HCT116 (cell line): ENCODE measurements at regions not wholly inside any gene's neighbourhood (a gene's known extent, or its start where the extent isn't known, plus 50 kb on each side); places are given as distances from the start of the nearest gene placed in this dataset.

Source experiments
- ATAC-seq: fragments of 200-7000 bp; cut with Tn5 transposase; 2 replicates; pipeline ENCODE4 v1.9.1; 2020; ENCODE audit warnings: mild to moderate bottlenecking, moderate library complexity
- BruUV-seq: library from RNA; stranded (reverse); fragments of 400-500 nt; replicated peaks from 2 replicates; lab custom pipeline; 2021; lab: Mats Ljungman, UMichigan
- CTCF ChIA-PET: fragments of 300-600 bp; sonication (Branson Sonifier 250); formaldehyde crosslinking; loops from one replicate; lab custom pipeline; 2021; ENCODE audit warnings: antibody characterized with exemption; lab: Charles Lee
- POLR2A ChIA-PET: fragments of 300-600, 350-600 bp; sonication (Branson Sonifier 250); formaldehyde crosslinking; loops from one replicate; lab custom pipeline; 2021; ENCODE audit warnings: antibody characterized with exemption; lab: Charles Lee
- RAD21 ChIA-PET, 2 experiments: fragments of 300-600 bp; sonication (Branson Sonifier 250); formaldehyde crosslinking; loops; one replicate each; lab custom pipeline; 2023; ENCODE audit warnings: low total read pairs in 2 of 2; ENCODE audit not compliant: uncharacterized antibody in 2 of 2, unreplicated experiment in 2 of 2, low non-redundant PET in 1 of 2; lab: Charles Lee
- DNase-seq: peaks from one replicate; pipeline ENCODE4 v3.0.0-alpha.2; 2010; ENCODE audit warnings: low read depth, low spot score
- H2AFZ ChIP-seq: fragments of 200-600 bp; shearing (Covaris generic), sonication (generic); 2 replicates; pipeline ENCODE4 v1.6.1; 2017; ENCODE audit warnings: low read depth, mixed run types, mixed read lengths, antibody characterized with exemption, low read length; ENCODE audit not compliant: poor library complexity, severe bottlenecking
- H3K27ac ChIP-seq: 2 replicates; pipeline ENCODE4 v1.5.1; 2012; ENCODE audit warnings: low read depth, low read length
- H3K27me3 ChIP-seq: fragments of 200-600 bp; sonication (generic); 2 replicates; pipeline ENCODE4 v1.6.1; 2016; ENCODE audit warnings: mixed run types, low read length, mixed read lengths; ENCODE audit not compliant: insufficient read depth
- H3K36me3 ChIP-seq, 2 experiments: fragments of 200-500 bp in 1 of 2; fragments of 200-600 bp in 1 of 2; sonication (Bioruptor generic) in 1 of 2; sonication (generic) in 1 of 2; 2 replicates each; pipeline versions ENCODE4 v1.5.1 to v1.6.1; 2014 to 2016; ENCODE audit warnings: low read length in 2 of 2, inconsistent platforms in 1 of 2, mixed read lengths in 1 of 2, mixed run types in 1 of 2; ENCODE audit not compliant: insufficient read depth in 2 of 2, control insufficient read depth in 1 of 2
- H3K4me1 ChIP-seq, 2 experiments: fragments of 200-600 bp in 1 of 2; sonication (generic) in 1 of 2; 2 replicates each; pipeline versions ENCODE4 v1.5.1 to v1.6.1; 2012 to 2017; ENCODE audit warnings: low read length in 2 of 2, inconsistent platforms in 1 of 2, mild to moderate bottlenecking in 1 of 2, mixed read lengths in 1 of 2, mixed run types in 1 of 2, moderate library complexity in 1 of 2; ENCODE audit not compliant: insufficient read depth in 2 of 2, control insufficient read depth in 1 of 2
- H3K4me2 ChIP-seq: fragments of 200-600 bp; sonication (generic); 2 replicates; pipeline ENCODE4 v1.6.1; 2017; ENCODE audit warnings: mixed run types, low read length, mixed read lengths
- H3K4me3 ChIP-seq, 2 experiments: fragments of 200-600 bp in 1 of 2; sonication (generic) in 1 of 2; replicated peaks in 1 of 2; 2 replicates each; pipeline ENCODE4 v1.5.1; 2011 to 2016; ENCODE audit warnings: low read length in 2 of 2, control low read depth in 1 of 2, low read depth in 1 of 2, mild to moderate bottlenecking in 1 of 2, mixed read lengths in 1 of 2, mixed run types in 1 of 2
- H3K79me2 ChIP-seq: fragments of 200-600 bp; sonication (generic); 2 replicates; pipeline ENCODE4 v1.6.1; 2017; ENCODE audit warnings: mild to moderate bottlenecking, mixed run types, low read length, moderate library complexity, mixed read lengths; ENCODE audit not compliant: insufficient read depth
- H3K9ac ChIP-seq: fragments of 200-600 bp; sonication (generic); 2 replicates; pipeline ENCODE4 v1.6.1; 2016; ENCODE audit warnings: low read length, mixed read lengths
- H3K9me2 ChIP-seq: fragments of 200-600 bp; sonication (generic), shearing (Covaris generic); 2 replicates; pipeline ENCODE4 v1.6.1; 2017; ENCODE audit warnings: mixed run types, mild to moderate bottlenecking, moderate library complexity; ENCODE audit not compliant: insufficient read depth
- H3K9me3 ChIP-seq, 2 experiments: fragments of 200-500 bp in 1 of 2; fragments of 200-600 bp in 1 of 2; sonication (Bioruptor generic) in 1 of 2; sonication (generic) in 1 of 2; 2 replicates each; pipeline ENCODE4 v1.6.1; 2014 to 2017; ENCODE audit warnings: low read length in 2 of 2, mixed read lengths in 2 of 2, inconsistent platforms in 1 of 2, low read depth in 1 of 2, mild to moderate bottlenecking in 1 of 2, mixed run types in 1 of 2, moderate library complexity in 1 of 2; ENCODE audit not compliant: control insufficient read depth in 1 of 2, insufficient read depth in 1 of 2
- H4K20me1 ChIP-seq: fragments of 200-600 bp; sonication (generic), shearing (Covaris generic); 2 replicates; pipeline ENCODE4 v1.6.1; 2017; ENCODE audit warnings: mixed run types, mild to moderate bottlenecking, moderate library complexity; ENCODE audit not compliant: insufficient read depth
- CBX3 ChIP-seq: IDR thresholded peaks from 2 replicates; pipeline ENCODE4 v1.6.1; 2012; ENCODE audit warnings: low read depth
- CEBPB ChIP-seq: IDR thresholded peaks from 2 replicates; pipeline ENCODE4 v1.6.1; 2012; ENCODE audit warnings: low read depth
- EGR1 ChIP-seq: IDR thresholded peaks from 2 replicates; pipeline ENCODE4 v1.6.1; 2012; ENCODE audit warnings: low read depth
- ELF1 ChIP-seq: IDR thresholded peaks from 2 replicates; pipeline ENCODE4 v1.6.1; 2012; ENCODE audit warnings: low read depth, borderline replicate concordance
- EZH2 ChIP-seq: fragments of 200-600 bp; sonication (generic); IDR thresholded peaks from 2 replicates; pipeline ENCODE4 v1.6.1; 2017; ENCODE audit warnings: antibody characterized with exemption, mixed run types
- EZH2phosphoT487 ChIP-seq: fragments of 200-600 bp; IDR thresholded peaks from 2 replicates; pipeline ENCODE4 v1.6.1; 2018; ENCODE audit warnings: antibody characterized with exemption, borderline replicate concordance
- FOSL1 ChIP-seq: IDR thresholded peaks from 2 replicates; pipeline ENCODE4 v1.6.1; 2012; ENCODE audit warnings: low read depth
- JUND ChIP-seq: IDR thresholded peaks from 2 replicates; pipeline ENCODE4 v1.6.1; 2012
- MAX ChIP-seq: IDR thresholded peaks from 2 replicates; pipeline ENCODE4 v1.6.1; 2012
- POLR2A ChIP-seq: IDR thresholded peaks from 2 replicates; pipeline ENCODE4 v1.7.0; 2011; ENCODE audit warnings: borderline replicate concordance; ENCODE audit not compliant: insufficient read depth, insufficient read length; ENCODE audit errors: extremely low read depth
- REST ChIP-seq: IDR thresholded peaks from 2 replicates; pipeline ENCODE4 v1.6.1; 2012; ENCODE audit warnings: low read depth
- SRF ChIP-seq: IDR thresholded peaks from 2 replicates; pipeline ENCODE4 v1.6.1; 2012; ENCODE audit warnings: low read depth
- TCF7L2 ChIP-seq: IDR thresholded peaks from 2 replicates; pipeline ENCODE4 v1.7.0; 2011; ENCODE audit warnings: borderline replicate concordance, inconsistent platforms; ENCODE audit not compliant: insufficient read depth, insufficient read length; ENCODE audit errors: extremely low read depth
- YY1 ChIP-seq: IDR thresholded peaks from 2 replicates; pipeline ENCODE4 v1.6.1; 2011; ENCODE audit warnings: low read length, low read depth, moderate library complexity, mild to moderate bottlenecking; ENCODE audit not compliant: insufficient replicate concordance; ENCODE audit errors: extremely low read depth
- ZBTB33 ChIP-seq: IDR thresholded peaks from 2 replicates; pipeline ENCODE4 v1.6.1; 2011; ENCODE audit warnings: mild to moderate bottlenecking, low read length, moderate library complexity; ENCODE audit not compliant: insufficient replicate concordance; ENCODE audit errors: extremely low read depth
- ZFX ChIP-seq: fragments of 450-650 bp; IDR thresholded peaks from 2 replicates; pipeline ENCODE4 v1.6.1; 2017
- ZNF274 ChIP-seq: fragments of 200-500 bp; sonication (Bioruptor generic); IDR thresholded peaks from 2 replicates; pipeline ENCODE4 v1.6.1; 2014; ENCODE audit warnings: mild to moderate bottlenecking, low read depth, low read length, inconsistent platforms
- intact Hi-C: fragments of 100-400 bp; cut with micrococcal nuclease; formaldehyde crosslinking; loops from 2 replicates; pipeline ENCODE4 v1.10.0; 2022

- no peak overlapping the region for H3K27ac ChIP-seq
- no peak overlapping the region for H2AFZ ChIP-seq
- no TSS peak for BruUV-seq
- ChIA-PET POLR2A (no interaction called here), RAD21 (no interaction called here), CTCF (no interaction called here)
- no peaks in the 10 kb centered on the region for H4K20me1 ChIP-seq
- ATAC-seq (no peak), DNase-seq (no peak)
- no peak overlapping the region for H3K9ac ChIP-seq
- no peaks in the 10 kb centered on the region for H3K79me2 ChIP-seq
- H3K9me3 ChIP-seq: peaks cover 0 to 6% of the 10 kb centered on the region in 2 experiments; a peak in 2 of 4 replicates
- TF ChIP-seq ZBTB33: no peak
- TF ChIP-seq TCF7L2: no peak
- no peak for TF ChIP-seq MAX
- no peak for TF ChIP-seq SRF
- no peak for TF ChIP-seq REST
- TF ChIP-seq EZH2: no peak
- TF ChIP-seq ZNF274: no peak
- TF ChIP-seq POLR2A: no peak
- no peak for TF ChIP-seq YY1
- no peak for TF ChIP-seq ZFX
- no peak for TF ChIP-seq CBX3
- no peak for TF ChIP-seq FOSL1
- no peak for TF ChIP-seq EZH2phosphoT487
- TF ChIP-seq JUND: no peak
- TF ChIP-seq ELF1: no peak
- no peak for TF ChIP-seq CEBPB
- TF ChIP-seq EGR1: no peak
- H3K9me2 ChIP-seq: no peaks in the 10 kb centered on the region
- no peak overlapping the region for H3K4me3 ChIP-seq
- no peaks in the 10 kb centered on the region for H3K27me3 ChIP-seq
- H3K4me1 ChIP-seq: no peaks in the 10 kb centered on the region
- intact Hi-C loops: no loop called here
- H3K4me2 ChIP-seq: no peak overlapping the region
- H3K36me3 ChIP-seq: no peaks in the 10 kb centered on the region
Observed at GRCh38 chr18:40258311-40258710, 1696.7 kb upstream of the PIK3C3 start.
